OCI-LY7 (cell line): ENCODE measurements at regions not wholly inside any gene's neighbourhood (a gene's known extent, or its start where the extent isn't known, plus 50 kb on each side); places are given as distances from the start of the nearest gene placed in this dataset.

ENCODE experiments used
- BruUV-seq: library from RNA; stranded (reverse); fragments of 400-500 nt; replicated peaks from 2 replicates; lab custom pipeline; 2021; lab: Mats Ljungman, UMichigan
- CTCF ChIA-PET: fragments of 300-600 bp; sonication (Branson Sonifier 250); formaldehyde crosslinking; loops from one replicate; lab custom pipeline; 2022; ENCODE audit warnings: antibody characterized with exemption; ENCODE audit not compliant: unreplicated experiment; lab: Charles Lee
- POLR2A ChIA-PET: fragments of 300-600 bp; sonication (Branson Sonifier 250); formaldehyde crosslinking; loops from one replicate; lab custom pipeline; 2022; ENCODE audit warnings: antibody characterized with exemption; lab: Charles Lee
- DNase-seq: peaks from one replicate; pipeline ENCODE4 v3.0.0-alpha.2; 2015; ENCODE audit warnings: low spot score
- H2AFZ ChIP-seq: fragments of 200-600 bp; sonication (generic), shearing (Covaris generic); 2 replicates; pipeline ENCODE4 v1.6.1; 2014; ENCODE audit warnings: mild to moderate bottlenecking, antibody characterized with exemption, low read length, moderate library complexity
- H3K27ac ChIP-seq: fragments of 200-600 bp; sonication (generic); 2 replicates; pipeline ENCODE4 v1.5.1; 2014; ENCODE audit warnings: mixed run types, low read depth, mild to moderate bottlenecking, moderate library complexity, low read length, inconsistent platforms; ENCODE audit not compliant: poor library complexity, severe bottlenecking
- H3K36me3 ChIP-seq: fragments of 200-600 bp; sonication (generic); 2 replicates; pipeline ENCODE4 v1.6.1; 2014; ENCODE audit warnings: mild to moderate bottlenecking, antibody characterized with exemption, low read length, moderate library complexity, mixed read lengths; ENCODE audit not compliant: insufficient read depth
- H3K4me1 ChIP-seq: fragments of 200-600 bp; sonication (generic); 2 replicates; pipeline ENCODE4 v1.5.1; 2014; ENCODE audit warnings: mild to moderate bottlenecking, low read length; ENCODE audit not compliant: insufficient read depth, poor library complexity, severe bottlenecking
- H3K4me2 ChIP-seq: fragments of 200-600 bp; sonication (generic); 2 replicates; pipeline ENCODE4 v1.6.1; 2014; ENCODE audit warnings: mild to moderate bottlenecking, low read length
- H3K4me3 ChIP-seq: fragments of 200-600 bp; sonication (generic); 2 replicates; pipeline ENCODE4 v1.5.1; 2014; ENCODE audit warnings: mild to moderate bottlenecking, low read depth, low read length; ENCODE audit not compliant: poor library complexity, severe bottlenecking
- H3K79me2 ChIP-seq: fragments of 200-600 bp; sonication (generic); 2 replicates; pipeline ENCODE4 v1.6.1; 2016; ENCODE audit warnings: low read depth, mild to moderate bottlenecking, low read length, moderate library complexity, mixed read lengths; ENCODE audit not compliant: insufficient read depth
- H3K9me2 ChIP-seq: fragments of 200-600 bp; sonication (generic); 2 replicates; pipeline ENCODE4 v1.6.1; 2016; ENCODE audit warnings: mild to moderate bottlenecking, low read length, mixed read lengths; ENCODE audit not compliant: insufficient read depth
- H3K9me3 ChIP-seq: fragments of 200-600 bp; sonication (generic); 2 replicates; pipeline ENCODE4 v1.6.1; 2014; ENCODE audit warnings: mild to moderate bottlenecking, mixed run types, low read length, mixed read lengths
- H4K20me1 ChIP-seq: fragments of 200-600 bp; sonication (generic); 2 replicates; pipeline ENCODE4 v1.6.1; 2014; ENCODE audit warnings: mild to moderate bottlenecking, antibody characterized with exemption, low read length, moderate library complexity, mixed read lengths; ENCODE audit not compliant: insufficient read depth
- CTCF ChIP-seq: fragments of 200-600 bp; sonication (generic); conservative IDR thresholded peaks from 2 replicates; pipeline ENCODE4 v1.5.1; 2014; ENCODE audit warnings: mild to moderate bottlenecking, antibody characterized with exemption, low read length, moderate library complexity, mixed read lengths
- EZH2phosphoT487 ChIP-seq: fragments of 200-600 bp; sonication (generic); IDR thresholded peaks from 2 replicates; pipeline ENCODE4 v1.6.1; 2018; ENCODE audit warnings: low read depth, borderline replicate concordance, mild to moderate bottlenecking, mixed run types, antibody characterized with exemption, low read length, moderate library complexity, mixed read lengths
- intact Hi-C: fragments of 100-400 bp; cut with micrococcal nuclease; formaldehyde crosslinking; loops from one replicate; pipeline ENCODE4 v1.10.0; 2022; ENCODE audit not compliant: unreplicated experiment

- H4K20me1 ChIP-seq, result no peaks in the 10 kb centered on the region
- DNase-seq, result no peak
- no peaks in the 10 kb centered on the region for H3K79me2 ChIP-seq
- CTCF ChIA-PET, result no interaction called here
- H3K4me1 ChIP-seq, result no peaks in the 10 kb centered on the region
- no TSS peak for BruUV-seq
- H3K4me3 ChIP-seq, result no peak overlapping the region
- POLR2A ChIA-PET, result no interaction called here
- H3K4me2 ChIP-seq, result no peak overlapping the region
- peaks cover 19% of the 10 kb centered on the region for H3K9me3 ChIP-seq
- H3K27ac ChIP-seq, result no peak overlapping the region
- H3K9me2 ChIP-seq, result no peaks in the 10 kb centered on the region
- no peaks in the 10 kb centered on the region for H3K36me3 ChIP-seq
- H2AFZ ChIP-seq, result no peak overlapping the region
- TF ChIP-seq CTCF (no peak), EZH2phosphoT487 (no peak)
- intact Hi-C loops, result no loop called here
Observed at GRCh38 chr2:128465246-128466170, 146.8 kb upstream of the HS6ST1 start.

GRCh38 chr2:128466376-128466775 is 147.7 kb upstream of the HS6ST1 start:
- ChIA-PET CTCF (no interaction called here), POLR2A (no interaction called here)
- H3K9me3 ChIP-seq, result peaks cover 19% of the 10 kb centered on the region
- no peaks in the 10 kb centered on the region for H3K79me2 ChIP-seq
- H3K4me2 ChIP-seq, result no peak overlapping the region
- H3K4me3 ChIP-seq, result no peak overlapping the region
- H3K4me1 ChIP-seq, result no peaks in the 10 kb centered on the region
- no peak overlapping the region for H2AFZ ChIP-seq
- no peaks in the 10 kb centered on the region for H3K36me3 ChIP-seq
- no peak overlapping the region for H3K27ac ChIP-seq
- TF ChIP-seq EZH2phosphoT487 (no peak), CTCF (no peak)
- H3K9me2 ChIP-seq, result no peaks in the 10 kb centered on the region
- intact Hi-C loops, result no loop called here
- no TSS peak for BruUV-seq
- no peak for DNase-seq
- no peaks in the 10 kb centered on the region for H4K20me1 ChIP-seq

- no peak overlapping the region for H3K4me2 ChIP-seq
- DNase-seq, result no peak
- no peaks in the 10 kb centered on the region for H3K79me2 ChIP-seq
- H3K9me2 ChIP-seq, result no peaks in the 10 kb centered on the region
- no peaks in the 10 kb centered on the region for H3K4me1 ChIP-seq
- H3K36me3 ChIP-seq, result no peaks in the 10 kb centered on the region
- CTCF ChIA-PET, result no interaction called here
- H3K27ac ChIP-seq, result no peak overlapping the region
- POLR2A ChIA-PET, result no interaction called here
- peaks cover 19% of the 10 kb centered on the region for H3K9me3 ChIP-seq
- no peaks in the 10 kb centered on the region for H4K20me1 ChIP-seq
- intact Hi-C loops, result no loop called here
- H2AFZ ChIP-seq, result no peak overlapping the region
- no TSS peak for BruUV-seq
- no peak for TF ChIP-seq EZH2phosphoT487
- no peak for TF ChIP-seq CTCF
- no peak overlapping the region for H3K4me3 ChIP-seq
Observed at GRCh38 chr2:128466776-128467175, 148.1 kb upstream of the HS6ST1 start.
